HT-29 (cell line): ENCODE measurements at regions not wholly inside any gene's neighbourhood (a gene's known extent, or its start where the extent isn't known, plus 50 kb on each side); places are given as distances from the start of the nearest gene placed in this dataset.
"Not testable (repeated sequence)": the region's sequence is repeated elsewhere in the genome, so short reads cannot be mapped to it uniquely, and the experiment has no call there.

Experiments
- DNase-seq: peaks from one replicate; pipeline ENCODE4 v3.0.0-alpha.2; 2015; ENCODE audit warnings: low spot score

DNA sequence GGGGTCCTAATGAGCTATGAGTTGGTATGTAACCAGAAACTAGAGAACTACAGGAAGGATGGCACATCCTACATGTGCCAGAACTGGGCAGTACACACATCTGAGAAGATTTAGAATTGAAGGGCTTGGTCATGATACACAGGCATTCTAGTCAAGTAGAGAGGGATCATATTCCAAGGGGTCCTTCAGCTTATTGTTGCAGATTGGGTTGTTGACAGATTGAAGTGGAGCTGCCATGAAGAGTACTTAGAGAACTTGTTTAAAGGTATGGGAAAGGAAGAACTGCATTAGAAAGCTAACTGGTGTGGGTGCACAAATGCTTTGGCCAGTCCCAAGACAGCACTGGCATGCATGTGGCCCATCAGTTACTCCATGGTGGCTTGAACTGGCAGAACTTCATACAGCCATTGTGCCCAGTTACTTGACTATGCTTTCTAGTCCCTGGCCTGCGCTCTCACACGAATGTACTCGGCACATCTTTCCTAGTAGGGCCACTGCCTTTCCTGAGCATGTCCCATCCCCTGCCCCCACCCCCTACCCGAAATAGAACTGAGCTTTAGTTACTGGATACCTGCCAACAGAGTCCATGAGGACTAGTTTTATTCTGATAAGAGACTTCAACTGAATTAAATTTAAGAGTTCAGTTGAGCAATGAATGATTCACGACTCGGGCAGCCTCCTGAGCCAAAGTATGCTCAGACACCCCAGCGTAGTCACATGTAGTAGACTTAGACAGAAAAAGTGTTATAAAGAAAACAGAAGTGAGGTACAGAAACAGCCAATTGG lies 64.0 kb downstream of the CCNG2 start:
- no peak for DNase-seq

DNA sequence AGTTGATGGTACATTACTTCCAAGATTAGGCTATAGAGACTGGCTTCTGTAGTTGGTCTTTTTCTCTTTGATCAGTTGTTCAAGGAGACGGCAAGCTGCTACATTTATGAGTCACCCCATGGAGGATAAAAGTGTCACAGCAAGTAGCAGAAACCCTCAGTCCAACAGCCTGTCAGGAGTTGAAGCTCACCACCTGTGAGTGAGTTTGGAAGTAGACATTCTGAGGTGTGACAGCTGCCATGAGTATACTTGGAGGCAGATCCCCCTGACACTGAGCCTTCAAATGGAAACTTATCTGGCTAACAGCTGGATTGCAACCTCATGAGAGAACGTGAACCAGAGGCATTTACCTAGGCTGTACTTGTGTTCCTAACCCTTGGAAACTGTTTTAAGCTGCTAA lies 68.0 kb downstream of the CCNG2 start:
- DNase-seq = no peak

DNA sequence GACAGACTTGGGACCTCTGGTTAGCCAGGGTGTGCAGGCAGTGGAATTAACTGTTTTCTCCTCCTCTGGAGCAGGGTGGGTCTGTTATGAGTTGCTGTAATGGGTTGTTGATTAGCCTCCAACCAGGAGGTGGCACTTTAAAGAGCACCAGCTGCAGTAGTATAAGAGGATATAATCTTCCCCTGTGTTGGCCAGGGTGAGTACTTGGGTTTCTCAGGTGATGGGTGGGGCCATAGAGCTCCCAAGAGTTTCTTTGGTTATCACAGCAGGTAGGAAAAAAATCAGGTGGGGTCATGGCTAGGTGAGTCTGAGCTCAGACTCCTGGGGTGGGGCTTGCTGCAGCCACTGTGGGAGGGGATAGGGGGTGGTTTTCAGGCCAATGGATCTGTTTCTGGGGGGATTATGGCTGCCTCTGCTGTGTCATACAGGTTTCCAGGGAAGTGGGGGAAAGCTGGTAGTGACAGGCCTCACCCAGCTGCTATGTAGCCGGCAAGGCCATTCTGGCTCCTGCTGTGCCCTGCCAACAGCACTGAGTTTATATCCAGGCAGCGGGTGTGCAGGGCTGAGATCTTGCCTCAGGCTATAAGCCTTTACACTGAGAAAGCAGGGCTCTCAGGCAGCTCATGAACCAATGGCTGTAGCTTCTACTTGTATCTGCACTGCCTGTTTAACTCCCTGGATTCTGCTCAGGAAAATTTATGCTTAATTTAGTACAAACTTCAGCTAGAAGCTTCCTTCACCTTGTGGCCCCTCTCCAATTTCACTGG lies 70.1 kb downstream of the CCNG2 start:
- DNase-seq = no peak

DNA sequence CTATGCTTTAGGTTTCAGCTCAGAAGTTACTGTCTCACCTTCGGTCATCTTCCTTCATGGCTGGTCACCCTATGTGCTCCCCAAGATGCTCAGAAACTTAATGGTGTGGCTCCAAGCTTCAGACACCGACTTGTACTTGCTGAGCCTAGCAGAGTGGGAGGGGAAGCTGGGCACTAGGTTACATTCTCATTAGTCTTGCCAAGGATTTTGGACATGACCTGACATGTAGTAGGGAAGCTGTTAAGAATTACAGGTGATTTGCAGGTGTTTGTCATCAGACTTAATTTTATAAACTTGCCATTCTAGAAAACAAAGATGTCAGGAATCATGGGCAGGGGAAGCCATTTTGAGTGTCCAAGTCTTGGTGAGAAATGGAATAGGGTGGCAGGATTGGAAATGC lies 72.4 kb downstream of the CCNG2 start:
- DNase-seq = no peak

DNA sequence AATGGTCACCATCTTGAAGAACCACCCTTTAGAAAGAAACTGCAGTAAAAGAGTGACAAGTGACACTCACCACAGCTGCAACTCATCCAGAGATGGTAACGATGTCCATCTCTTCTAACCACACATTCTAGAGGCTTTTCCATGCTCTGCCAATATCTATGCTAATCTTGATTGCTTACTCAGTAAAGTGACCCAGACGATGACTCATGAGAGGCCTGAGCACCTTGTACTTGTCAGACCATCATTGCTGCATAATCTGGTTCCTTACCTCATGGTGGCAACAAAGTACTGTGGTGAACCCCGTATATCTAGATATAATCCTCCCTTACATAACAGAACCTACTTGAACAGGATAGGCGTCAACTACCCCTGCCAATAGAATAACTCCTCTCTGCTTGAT lies 75.6 kb downstream of the CCNG2 start:
- peak; percentile 41 for DNase-seq

DNA sequence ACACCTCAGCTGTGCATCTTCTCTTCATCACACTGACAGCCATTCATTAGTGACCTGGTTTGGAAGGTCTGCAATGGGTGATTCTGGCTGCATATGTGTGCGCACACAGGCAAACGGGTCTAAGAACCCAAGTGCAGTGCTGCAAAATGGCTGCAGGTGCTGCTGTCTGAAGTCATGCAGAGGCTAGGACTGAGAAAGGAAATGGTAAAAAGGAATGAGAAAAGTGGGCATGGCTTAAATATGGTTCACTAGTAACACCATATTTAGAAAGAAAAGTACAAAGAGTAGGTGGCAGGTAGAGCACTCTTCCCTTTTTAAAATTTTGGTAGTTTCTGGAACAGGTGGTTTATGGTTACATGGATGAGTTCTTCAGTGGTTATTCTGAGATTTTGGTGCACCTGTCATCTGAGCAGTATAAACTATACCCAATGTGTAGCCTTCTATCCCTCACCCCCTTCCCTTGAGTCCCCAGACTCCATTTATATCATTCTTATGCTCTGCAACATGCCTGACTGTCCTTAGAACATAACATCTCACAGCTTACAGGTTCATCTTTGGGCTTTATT lies 78.4 kb downstream of the CCNG2 start:
- DNase-seq = no peak

DNA sequence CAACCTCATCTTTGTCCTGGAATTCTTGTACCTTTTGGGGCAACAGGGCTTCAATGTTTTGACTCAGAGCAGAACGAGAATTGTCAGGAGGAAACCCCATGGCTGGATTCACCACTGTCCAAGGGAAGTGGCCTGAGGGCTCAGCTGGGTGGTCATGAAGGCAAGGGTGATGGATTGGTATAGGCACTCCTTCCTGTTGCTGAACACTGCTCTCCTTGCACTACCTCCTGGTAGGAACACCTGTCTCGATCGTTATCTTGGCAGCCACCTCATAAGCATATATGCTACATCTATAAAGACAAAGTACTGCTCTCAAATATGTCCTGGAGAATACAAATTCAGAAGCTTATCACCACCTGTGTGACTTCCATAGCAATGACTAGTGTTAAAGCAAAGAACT lies 79.8 kb downstream of the CCNG2 start:
- no peak for DNase-seq

DNA sequence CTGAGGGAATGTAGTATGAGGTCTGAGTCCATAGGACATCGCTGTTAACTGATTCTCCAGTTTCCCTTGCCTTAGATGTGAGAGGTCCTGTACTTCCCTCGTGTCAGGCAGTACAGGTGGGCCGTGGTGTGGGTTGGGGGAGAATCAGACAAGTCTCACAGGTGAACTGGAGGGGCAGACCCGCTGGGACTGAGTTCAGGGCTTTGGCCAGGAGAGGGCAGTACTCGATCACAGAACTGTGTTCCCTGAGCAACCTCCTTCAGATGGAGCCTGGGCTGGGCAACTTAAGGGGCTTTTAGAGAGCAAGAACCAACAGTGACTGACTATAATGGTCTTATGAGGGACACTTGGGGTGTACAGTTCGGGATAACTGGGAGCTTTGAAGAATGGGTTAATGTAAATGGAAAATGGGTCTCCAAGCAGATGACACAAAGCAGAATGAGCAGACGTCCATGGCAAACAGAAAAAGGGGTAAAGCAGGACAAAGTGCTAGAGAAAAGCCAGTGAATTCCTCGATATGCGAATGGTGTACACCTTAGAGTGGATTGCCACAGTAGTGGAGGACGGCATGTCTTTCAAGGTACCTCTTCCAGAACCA lies 83.6 kb downstream of the CCNG2 start:
- peak; percentile 88 for DNase-seq

DNA sequence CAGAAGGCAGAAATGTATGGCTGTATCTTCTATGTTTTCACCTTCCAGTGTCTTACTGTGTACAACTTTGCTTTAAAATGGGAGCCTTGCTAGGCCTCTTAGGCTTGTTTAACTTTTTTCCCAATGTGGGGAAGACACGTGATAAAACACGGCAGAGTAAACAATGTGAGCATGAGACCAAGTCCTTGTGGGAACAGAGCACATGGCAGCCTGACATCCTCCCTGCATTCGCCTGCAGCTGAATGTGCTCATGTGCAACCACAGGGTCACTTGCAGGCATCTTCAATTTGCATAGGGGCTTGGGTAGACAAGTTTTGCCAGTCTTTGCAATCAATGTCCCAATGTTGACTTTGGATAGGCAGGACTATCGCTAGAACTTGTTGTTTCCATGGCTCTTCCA lies 91.8 kb downstream of the CCNG2 start:
- no peak for DNase-seq

DNA sequence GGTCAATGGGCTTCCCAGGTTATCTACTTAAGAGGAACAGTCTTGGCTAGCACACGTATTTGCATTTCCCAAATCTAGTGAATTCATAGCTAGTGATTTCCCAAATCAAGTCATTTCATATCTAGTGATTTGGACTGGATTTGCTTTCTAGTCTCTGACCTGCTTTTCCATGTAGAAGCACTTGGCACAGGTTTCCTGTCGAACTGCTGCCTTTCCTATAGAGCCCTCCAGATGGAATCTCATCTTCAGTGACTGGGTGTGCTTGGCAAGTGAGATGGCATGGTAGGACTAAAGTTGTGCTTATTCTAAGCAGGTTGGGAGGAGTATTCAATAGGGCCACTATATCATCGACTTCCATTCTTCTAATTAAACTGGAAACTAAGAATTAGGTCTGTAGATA lies 94.7 kb downstream of the CCNG2 start:
- DNase-seq = no peak

DNA sequence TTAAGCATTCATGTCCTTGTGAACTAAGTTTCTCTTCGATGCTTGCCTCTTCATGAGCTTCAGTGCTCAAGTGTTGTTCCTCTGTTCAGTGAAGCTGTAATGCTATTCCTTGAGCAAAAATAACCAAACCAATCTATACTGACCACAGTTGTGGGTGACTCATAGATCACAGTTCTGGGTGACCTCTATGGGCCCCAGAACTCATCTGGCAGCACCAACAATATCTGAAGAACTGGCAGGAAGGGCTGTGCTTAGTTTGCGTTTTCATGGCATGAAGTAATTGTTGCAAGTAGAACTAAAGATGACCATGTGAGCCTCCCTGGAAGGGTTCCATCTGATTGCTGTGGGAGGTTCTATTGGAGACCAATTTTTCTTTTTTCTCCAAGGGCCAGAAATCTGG lies 106.2 kb downstream of the CCNG2 start:
- no peak for DNase-seq

DNA sequence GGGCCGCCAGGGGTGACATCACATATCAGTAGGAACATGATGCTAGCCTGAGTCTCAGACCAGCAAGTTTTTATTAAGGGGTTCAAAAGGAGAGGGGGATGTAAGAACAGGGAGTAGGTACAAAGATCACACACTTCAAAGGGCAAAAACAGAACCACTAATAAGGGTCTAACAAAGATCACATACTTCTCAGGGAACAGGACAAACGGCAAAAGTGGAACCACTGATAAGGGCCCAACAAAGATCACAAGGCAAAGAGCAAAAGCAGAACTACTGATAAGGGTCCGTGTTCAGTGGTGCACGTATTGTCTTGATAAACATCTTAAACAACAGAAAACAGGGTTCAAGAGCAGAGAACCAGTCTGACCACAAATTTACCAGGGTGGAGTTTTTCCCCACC lies 107.0 kb downstream of the CCNG2 start:
- DNase-seq = not testable (repeated sequence)

DNA sequence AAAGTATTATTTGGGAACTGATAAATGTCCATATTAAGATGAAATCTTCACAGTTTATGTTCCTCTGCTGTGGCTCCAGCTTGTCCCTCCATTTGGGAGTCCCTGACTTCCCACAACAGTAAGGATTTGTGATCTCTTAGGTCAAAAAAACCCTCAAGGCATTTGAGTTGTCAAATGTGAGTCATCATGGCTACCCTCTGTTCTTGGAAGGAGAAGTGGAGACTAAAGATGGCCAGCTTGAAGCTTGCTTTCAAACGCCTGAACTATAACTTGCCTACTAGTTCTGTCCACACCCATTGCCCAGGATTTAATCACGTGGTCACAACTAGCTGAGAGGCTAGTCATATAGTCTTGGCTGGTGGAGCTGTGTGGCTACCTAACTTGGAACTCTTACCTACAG lies 107.8 kb downstream of the CCNG2 start:
- DNase-seq = no peak

DNA sequence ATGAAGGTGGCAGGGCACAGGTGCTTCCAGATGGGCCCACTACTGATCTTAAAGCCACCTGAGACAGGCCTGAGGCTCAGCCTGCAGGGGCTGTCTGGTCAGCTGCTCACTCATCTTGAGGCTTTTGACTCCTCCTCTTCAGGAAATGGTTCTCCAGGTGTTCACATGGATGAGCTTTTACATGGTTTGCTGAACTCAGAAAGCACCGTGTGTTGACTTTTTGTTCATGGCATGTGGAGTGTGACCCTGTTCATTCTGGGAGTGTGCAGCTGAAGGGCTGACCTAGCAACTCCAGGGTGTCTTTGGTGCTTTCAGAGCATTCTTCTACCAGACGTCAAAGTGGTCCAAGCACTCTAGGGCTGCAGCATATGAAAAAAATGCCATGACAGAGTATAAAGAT lies 111.1 kb downstream of the CCNG2 start:
- DNase-seq = no peak

DNA sequence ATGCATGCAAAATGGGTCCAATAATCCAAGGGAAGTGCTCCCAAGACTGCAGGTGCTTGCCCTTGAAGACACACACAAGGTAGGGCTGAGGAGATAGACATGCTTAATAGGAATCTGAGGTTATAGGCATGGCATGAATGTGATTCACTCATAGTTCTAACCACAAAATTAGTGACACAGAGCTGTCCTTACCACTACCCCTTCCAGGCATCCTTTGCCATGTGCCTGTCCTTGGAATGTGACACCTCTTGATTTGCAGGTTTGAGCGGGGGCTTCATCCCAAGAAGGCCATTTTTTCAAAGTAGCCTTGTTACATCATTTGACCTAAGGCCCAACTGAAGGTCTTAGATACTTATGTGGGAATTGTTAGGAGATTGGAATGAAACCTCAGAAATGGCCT lies 112.5 kb downstream of the CCNG2 start:
- DNase-seq = no peak

DNA sequence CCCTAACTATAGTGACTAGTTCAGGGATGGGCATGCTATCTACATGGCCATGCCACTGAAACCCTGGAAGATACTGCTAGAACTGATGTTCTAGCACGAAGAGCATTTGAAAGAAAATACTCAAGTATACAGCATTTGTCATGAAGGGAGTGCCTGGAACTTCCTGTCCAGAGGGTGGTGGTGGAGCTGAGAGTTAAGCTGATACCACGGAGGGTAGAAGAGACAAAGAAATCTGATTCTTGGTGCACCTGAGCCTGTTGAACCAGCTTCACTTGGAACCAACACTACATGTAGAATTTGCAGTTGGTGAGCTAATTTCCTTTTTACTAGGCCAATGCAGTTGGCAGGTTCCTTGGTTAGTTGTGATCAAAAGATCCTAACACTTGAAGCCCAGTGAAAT lies 116.4 kb downstream of the CCNG2 start:
- DNase-seq = no peak

DNA sequence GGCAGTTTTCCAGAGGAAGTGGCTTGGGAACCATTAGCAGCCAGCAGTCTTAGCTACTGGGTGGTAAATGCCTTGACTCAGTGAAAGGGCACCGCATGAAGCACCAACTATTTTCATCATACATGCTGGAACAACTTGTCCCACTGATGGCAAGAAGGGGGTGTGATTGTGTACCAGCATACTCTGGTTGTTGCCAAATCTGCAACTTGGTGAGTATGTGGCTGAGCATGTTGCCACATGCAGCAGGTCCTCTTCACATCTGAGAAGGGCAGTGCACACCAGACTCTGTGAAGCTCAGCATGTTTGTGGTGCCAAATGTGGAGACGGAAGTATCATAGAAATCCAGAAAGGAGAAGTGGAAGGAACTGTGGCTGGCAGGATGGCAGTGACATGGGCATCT lies 122.1 kb downstream of the CCNG2 start:
- DNase-seq = not testable (repeated sequence)

DNA sequence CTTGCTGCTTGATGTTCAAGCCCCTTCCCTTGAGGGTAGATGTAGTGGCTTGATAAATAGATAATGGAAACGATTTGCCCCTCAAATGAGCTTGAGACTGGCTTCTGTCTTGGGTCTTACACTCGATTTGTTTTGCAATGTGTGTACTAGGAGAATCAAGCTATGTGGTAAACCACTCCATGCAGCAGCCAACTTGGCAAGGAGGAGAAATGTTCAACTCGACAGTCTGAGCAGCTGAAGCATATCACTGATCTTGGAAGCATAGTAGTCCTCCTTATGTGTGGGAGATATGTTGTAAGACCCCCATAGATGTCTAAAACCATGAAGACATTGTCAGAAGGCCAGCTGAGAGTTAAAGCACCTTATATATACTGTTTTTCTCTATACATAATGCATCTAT lies 125.3 kb downstream of the CCNG2 start:
- DNase-seq = no peak

DNA sequence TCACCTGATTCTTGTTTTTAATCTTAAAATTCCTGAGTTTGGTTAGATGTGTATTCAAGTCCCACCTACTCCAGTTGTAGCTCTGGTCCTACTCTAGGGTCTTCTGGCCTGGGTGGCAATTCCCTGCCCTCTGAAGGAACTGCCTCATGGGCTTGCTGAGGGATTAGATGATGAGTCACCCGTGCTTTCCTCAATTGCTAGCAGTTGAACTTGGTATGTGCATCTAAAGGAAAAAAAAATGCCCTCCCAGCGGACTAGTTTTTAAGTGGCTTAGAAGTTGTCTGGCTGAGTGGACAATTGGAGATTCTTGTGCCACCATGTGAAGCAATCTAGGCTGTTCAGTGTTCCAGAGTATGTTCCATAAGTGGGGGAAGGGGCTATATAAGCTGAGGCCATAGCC lies 127.0 kb downstream of the CCNG2 start:
- no peak for DNase-seq

DNA sequence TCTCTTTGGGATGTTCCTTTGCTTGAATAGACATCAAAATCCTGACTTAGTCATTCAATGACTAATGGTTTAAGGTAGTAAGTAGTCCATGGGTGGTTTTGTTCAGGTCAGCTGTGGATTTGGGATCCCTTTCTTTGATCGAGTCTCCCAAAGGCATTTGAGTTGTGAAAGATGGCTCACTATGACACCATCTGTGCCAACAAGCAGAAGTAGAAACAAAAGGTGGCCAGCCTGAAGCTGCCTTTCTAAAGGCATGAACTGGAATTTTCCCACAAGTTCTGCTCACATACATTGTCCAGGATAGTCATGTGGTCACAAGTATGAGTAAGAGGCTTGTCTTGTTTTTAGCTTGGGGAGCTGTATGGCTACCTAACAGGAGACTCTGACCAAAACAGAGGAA lies 129.9 kb downstream of the CCNG2 start:
- no peak for DNase-seq

DNA sequence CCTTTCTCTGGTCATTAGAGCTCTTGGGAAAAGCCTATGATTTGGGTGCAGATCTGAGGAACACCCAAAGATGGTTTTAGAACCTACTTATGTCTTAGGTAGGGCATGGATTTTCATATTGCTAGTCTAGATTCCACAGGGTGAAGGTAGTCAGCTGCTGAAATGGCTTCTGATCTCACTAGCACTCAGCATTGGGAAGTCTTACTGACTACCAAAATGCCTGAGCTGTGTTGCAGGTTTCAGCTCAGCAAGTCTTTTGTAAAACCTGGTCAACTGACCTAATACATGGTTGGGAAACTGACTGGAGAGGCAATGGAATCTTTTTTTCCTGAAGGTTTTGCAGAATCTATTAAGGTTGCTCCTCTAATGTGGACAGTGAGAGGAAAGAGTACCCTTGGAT lies 136.4 kb downstream of the CCNG2 start:
- no peak for DNase-seq

DNA sequence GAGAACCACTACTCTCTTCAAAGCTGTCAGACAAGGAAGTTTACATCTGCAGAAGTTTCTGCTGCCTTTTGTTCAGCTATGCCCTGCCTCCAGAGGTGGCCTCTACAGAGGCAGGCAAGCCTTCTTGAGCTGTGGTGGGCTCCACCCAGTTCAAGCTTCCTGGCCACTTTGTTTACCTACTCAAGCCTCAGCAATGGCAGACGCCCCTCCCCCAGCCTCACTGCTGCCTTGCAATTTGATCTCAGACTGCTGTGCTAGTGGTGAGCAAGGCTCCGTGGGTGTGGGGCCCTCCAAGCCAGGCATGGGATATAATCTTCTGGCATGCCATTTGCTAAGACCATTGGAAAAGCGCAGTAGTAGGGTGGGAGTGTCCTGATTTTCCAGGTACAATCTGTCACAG lies 144.0 kb downstream of the CCNG2 start:
- DNase-seq = not testable (repeated sequence)

DNA sequence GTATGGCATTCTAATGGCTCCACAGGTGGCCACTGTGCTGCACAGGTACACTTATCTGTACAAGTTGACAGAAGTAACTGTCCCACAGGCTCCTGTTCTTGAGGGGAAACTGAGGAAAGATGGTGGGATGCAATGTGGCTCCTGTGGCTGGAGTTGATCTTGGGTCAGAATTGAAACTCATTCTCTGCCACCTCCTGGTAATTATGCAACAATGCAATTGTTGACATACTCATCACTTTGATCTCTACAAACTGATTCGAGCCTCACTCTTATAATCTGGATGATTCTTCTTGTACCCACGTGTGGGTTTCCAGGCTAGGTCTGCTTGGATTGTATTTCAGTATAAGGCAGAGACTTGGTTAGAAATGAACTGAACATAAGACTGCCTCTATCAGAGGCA lies 148.8 kb downstream of the CCNG2 start:
- no peak for DNase-seq
